Upper lobe of left lung (tissue), 4 donors: ENCODE measurements at regions not wholly inside any gene's neighbourhood (a gene's known extent, or its start where the extent isn't known, plus 50 kb on each side); places are given as distances from the start of the nearest gene placed in this dataset.

Source experiments
- CTCF ChIP-seq, 6 experiments: fragments of 450-650 bp in 4 of 6; fragments of 200-600 bp in 2 of 6; sonication (generic) in 2 of 6; IDR thresholded peaks; one replicate each; pipeline ENCODE4 v1.5.1; 2016 to 2019; ENCODE audit warnings: antibody characterized with exemption in 6 of 6
- POLR2A ChIP-seq, 4 donors: fragments of 450-650 bp; IDR thresholded peaks; one replicate each; pipeline ENCODE4 v1.5.1; 2016 to 2017; ENCODE audit warnings: antibody characterized with exemption in 4 of 4, mild to moderate bottlenecking in 2 of 4

GRCh38 chrX:34294665-34295064 lies 162.6 kb upstream of the FAM47A start:
- TF ChIP-seq POLR2A (IDR thresholded peaks at IDR 0.05) (no peak), CTCF (IDR thresholded peaks at IDR 0.05) (no peak)
